GM12878 (cell line): ENCODE measurements at regions not wholly inside any gene's neighbourhood (a gene's known extent, or its start where the extent isn't known, plus 50 kb on each side); places are given as distances from the start of the nearest gene placed in this dataset.

ENCODE experiments used
- ATAC-seq: fragments of 200-7000 bp; cut with Tn5 transposase; 3 replicates; pipeline ENCODE4 v1.9.1; 2020; ENCODE audit warnings: mild to moderate bottlenecking, moderate library complexity
- BruUV-seq: library from RNA; stranded (reverse); fragments of 400-500 nt; replicated peaks from 2 replicates; lab custom pipeline; 2021; lab: Mats Ljungman, UMichigan
- CTCF ChIA-PET: fragments of 300-600 bp; sonication (Branson Sonifier 250); formaldehyde crosslinking; extraction: SDS; loops from one replicate; lab custom pipeline; 2021; ENCODE audit warnings: inconsistent platforms; lab: Yijun Ruan, JAX
- POLR2A ChIA-PET: fragments of 350-600 bp; formaldehyde crosslinking; extraction: SDS; loops from one replicate; lab custom pipeline; 2021; ENCODE audit warnings: inconsistent platforms; lab: Charles Lee
- RAD21 ChIA-PET: fragments of 300-600 bp; sonication (Branson Sonifier 250); formaldehyde crosslinking; loops from one replicate; lab custom pipeline; 2023; ENCODE audit warnings: antibody characterized with exemption; ENCODE audit not compliant: unreplicated experiment; lab: Charles Lee
- SMC1A ChIA-PET: fragments of 300-600 bp; sonication (Branson Sonifier 250); formaldehyde crosslinking; loops from one replicate; lab custom pipeline; 2023; ENCODE audit not compliant: unreplicated experiment, uncharacterized antibody; lab: Charles Lee
- DNase-seq: peaks from one replicate; pipeline ENCODE4 v3.0.0-alpha.2; 2011; ENCODE audit warnings: low read depth, low spot score
- FAIRE-seq: peaks from 3 replicates; lab custom pipeline; 2011; peaks lifted over from hg19 to GRCh38; lab: Jason Lieb, UNC
- H2AFZ ChIP-seq: 2 replicates; pipeline ENCODE4 v1.6.0; 2011; ENCODE audit warnings: low read depth, low read length, control low read depth; ENCODE audit not compliant: control insufficient read depth
- H3K27ac ChIP-seq: 2 replicates; pipeline ENCODE4 v1.5.1; 2011; ENCODE audit warnings: control low read depth; ENCODE audit not compliant: control insufficient read depth, insufficient read depth
- H3K27me3 ChIP-seq, 2 experiments: replicated peaks in 1 of 2; 2 replicates each; pipeline versions ENCODE4 v1.6.0 to v1.6.1; 2011; ENCODE audit warnings: low read length in 1 of 2; ENCODE audit not compliant: control insufficient read depth in 2 of 2, insufficient read depth in 2 of 2
- H3K36me3 ChIP-seq, 2 experiments: 2 replicates each; pipeline ENCODE4 v1.5.1; 2011; ENCODE audit warnings: low read length in 1 of 2; ENCODE audit not compliant: control insufficient read depth in 2 of 2, insufficient read depth in 2 of 2
- H3K4me1 ChIP-seq: 2 replicates; pipeline ENCODE4 v1.6.1; 2011; ENCODE audit warnings: mild to moderate bottlenecking, low read length, moderate library complexity, mixed read lengths; ENCODE audit not compliant: control insufficient read depth, insufficient read depth
- H3K4me2 ChIP-seq: 2 replicates; pipeline ENCODE4 v1.6.0; 2011; ENCODE audit warnings: control low read depth; ENCODE audit not compliant: control insufficient read depth, insufficient read depth
- H3K4me3 ChIP-seq: fragments of 200-600 bp; sonication (generic); 2 replicates; pipeline ENCODE4 v1.5.1; 2016
- H3K79me2 ChIP-seq: 2 replicates; pipeline ENCODE4 v1.6.0; 2011; ENCODE audit warnings: low read length; ENCODE audit not compliant: control insufficient read depth, insufficient read depth
- H3K9ac ChIP-seq: 2 replicates; pipeline ENCODE4 v1.8.0; 2011; ENCODE audit warnings: low read length, control low read depth, mixed read lengths; ENCODE audit not compliant: control insufficient read depth, insufficient read depth
- H3K9me3 ChIP-seq: replicated peaks from 3 replicates; pipeline ENCODE4 v1.5.1; 2011; ENCODE audit warnings: mild to moderate bottlenecking, low read length; ENCODE audit not compliant: control insufficient read depth, insufficient read depth
- H4K20me1 ChIP-seq: 2 replicates; pipeline ENCODE4 v1.6.0; 2011; ENCODE audit not compliant: control insufficient read depth, insufficient read depth
- ASH2L ChIP-seq: fragments of 300-600, 200-600 bp; sonication (generic); IDR thresholded peaks from 2 replicates; pipeline ENCODE4 v1.6.1; 2017; ENCODE audit warnings: low read depth, mild to moderate bottlenecking, borderline replicate concordance
- BACH1 ChIP-seq: fragments of 450-650 bp; IDR thresholded peaks from 2 replicates; pipeline ENCODE4 v1.6.1; 2017; ENCODE audit warnings: mild to moderate bottlenecking, borderline replicate concordance
- CBFB ChIP-seq: IDR thresholded peaks from 2 replicates; pipeline ENCODE4 v1.6.1; 2016; ENCODE audit warnings: antibody characterized with exemption, low read depth
- CREB1 ChIP-seq: IDR thresholded peaks from 2 replicates; pipeline ENCODE4 v1.6.1; 2012; ENCODE audit warnings: low read depth, mild to moderate bottlenecking, inconsistent platforms
- LARP7 ChIP-seq: fragments of 450-650 bp; IDR thresholded peaks from 2 replicates; pipeline ENCODE4 v1.6.1; 2017; ENCODE audit warnings: mild to moderate bottlenecking
- MXI1 ChIP-seq: fragments of 150-350 bp; IDR thresholded peaks from 2 replicates; pipeline ENCODE4 v1.6.1; 2011; ENCODE audit warnings: low read depth, mild to moderate bottlenecking, inconsistent platforms, low read length, improper control_type of control experiment
- RB1 ChIP-seq: fragments of 450-650 bp; formaldehyde crosslinking; IDR thresholded peaks from 2 replicates; pipeline ENCODE4 v1.6.1; 2017; ENCODE audit warnings: mild to moderate bottlenecking, borderline replicate concordance
- SKIL ChIP-seq: fragments of 450-650 bp; IDR thresholded peaks from 2 replicates; pipeline ENCODE4 v1.6.1; 2017; ENCODE audit warnings: mild to moderate bottlenecking, low read depth, inconsistent platforms; ENCODE audit not compliant: poor library complexity, severe bottlenecking
- SREBF1 ChIP-seq: IDR thresholded peaks from 2 replicates; pipeline ENCODE4 v1.6.1; 2012; ENCODE audit warnings: mild to moderate bottlenecking, low read length
- ZNF24 ChIP-seq: fragments of 450-650 bp; IDR thresholded peaks from 2 replicates; pipeline ENCODE4 v1.6.1; 2017; ENCODE audit warnings: antibody characterized with exemption, mild to moderate bottlenecking
- ZNF622 ChIP-seq: fragments of 450-650 bp; IDR thresholded peaks from 2 replicates; pipeline ENCODE4 v1.6.1; 2017; ENCODE audit warnings: mild to moderate bottlenecking, inconsistent platforms
- WGBS: methylation state at CpG from one replicate; pipeline ENCODE4 v1.1.6; 2016; ENCODE audit warnings: low lambda C conversion rate; ENCODE audit not compliant: insufficient replicate concordance, insufficient coverage; ENCODE audit errors: missing lambda C conversion rate; 5-methylcytosine and 5-hydroxymethylcytosine counted together
- in situ Hi-C: fragments of 300-500 bp; cut with MboI; formaldehyde crosslinking; loops from 9 replicates; pipeline ENCODE4 v1.14.3; 2018; ENCODE audit warnings: mixed read lengths
- intact Hi-C: fragments of 100-400 bp; cut with micrococcal nuclease; formaldehyde crosslinking; loops from one replicate; pipeline ENCODE4 v1.14.2; 2022; ENCODE audit not compliant: unreplicated experiment
- TF ChIP-seq, protein P1 (sequence below): IDR thresholded peaks from 2 replicates; pipeline ENCODE4 v1.6.1; 2011; ENCODE audit warnings: borderline replicate concordance, low read depth, mild to moderate bottlenecking, moderate library complexity, mixed read lengths, low read length; ENCODE audit not compliant: insufficient read depth; ENCODE audit errors: extremely low read length
- TF ChIP-seq, protein P2 (sequence below): fragments of 150-350 bp; IDR thresholded peaks from 2 replicates; pipeline ENCODE4 v1.6.1; 2016; ENCODE audit warnings: low read depth, low read length

GRCh38 chr5:106401561-106401960, 1269.2 kb downstream of the EFNA5 start:
- no peaks in the 10 kb centered on the region for H3K4me1 ChIP-seq
- no peak overlapping the region for H3K4me3 ChIP-seq
- H2AFZ ChIP-seq = no peak overlapping the region
- intact Hi-C loops (no loop called here), in situ Hi-C loops (no loop called here)
- no peaks in the 10 kb centered on the region for H3K36me3 ChIP-seq
- SMC1A ChIA-PET = no interaction called here
- no peak overlapping the region for H3K9ac ChIP-seq
- CTCF ChIA-PET = no interaction called here
- H3K9me3 ChIP-seq = no peaks in the 10 kb centered on the region
- no TSS peak for BruUV-seq
- H3K27me3 ChIP-seq = no peaks in the 10 kb centered on the region
- H3K27ac ChIP-seq = no peak overlapping the region
- H3K79me2 ChIP-seq = no peaks in the 10 kb centered on the region
- no peak for ATAC-seq
- POLR2A ChIA-PET = no interaction called here
- no peaks in the 10 kb centered on the region for H4K20me1 ChIP-seq
- H3K4me2 ChIP-seq = no peak overlapping the region
- FAIRE-seq = no peak
- no peak for DNase-seq
- RAD21 ChIA-PET = no interaction called here
- TF ChIP-seq, protein P1, sequence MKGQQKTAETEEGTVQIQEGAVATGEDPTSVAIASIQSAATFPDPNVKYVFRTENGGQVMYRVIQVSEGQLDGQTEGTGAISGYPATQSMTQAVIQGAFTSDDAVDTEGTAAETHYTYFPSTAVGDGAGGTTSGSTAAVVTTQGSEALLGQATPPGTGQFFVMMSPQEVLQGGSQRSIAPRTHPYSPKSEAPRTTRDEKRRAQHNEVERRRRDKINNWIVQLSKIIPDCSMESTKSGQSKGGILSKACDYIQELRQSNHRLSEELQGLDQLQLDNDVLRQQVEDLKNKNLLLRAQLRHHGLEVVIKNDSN = no peak
- TF ChIP-seq CBFB = no peak
- TF ChIP-seq MXI1 = no peak
- no peak for TF ChIP-seq SKIL
- TF ChIP-seq ZNF24 = no peak
- no peak for TF ChIP-seq RB1
- TF ChIP-seq SREBF1 = no peak
- no peak for TF ChIP-seq BACH1
- no peak for TF ChIP-seq LARP7
- TF ChIP-seq, protein P2, sequence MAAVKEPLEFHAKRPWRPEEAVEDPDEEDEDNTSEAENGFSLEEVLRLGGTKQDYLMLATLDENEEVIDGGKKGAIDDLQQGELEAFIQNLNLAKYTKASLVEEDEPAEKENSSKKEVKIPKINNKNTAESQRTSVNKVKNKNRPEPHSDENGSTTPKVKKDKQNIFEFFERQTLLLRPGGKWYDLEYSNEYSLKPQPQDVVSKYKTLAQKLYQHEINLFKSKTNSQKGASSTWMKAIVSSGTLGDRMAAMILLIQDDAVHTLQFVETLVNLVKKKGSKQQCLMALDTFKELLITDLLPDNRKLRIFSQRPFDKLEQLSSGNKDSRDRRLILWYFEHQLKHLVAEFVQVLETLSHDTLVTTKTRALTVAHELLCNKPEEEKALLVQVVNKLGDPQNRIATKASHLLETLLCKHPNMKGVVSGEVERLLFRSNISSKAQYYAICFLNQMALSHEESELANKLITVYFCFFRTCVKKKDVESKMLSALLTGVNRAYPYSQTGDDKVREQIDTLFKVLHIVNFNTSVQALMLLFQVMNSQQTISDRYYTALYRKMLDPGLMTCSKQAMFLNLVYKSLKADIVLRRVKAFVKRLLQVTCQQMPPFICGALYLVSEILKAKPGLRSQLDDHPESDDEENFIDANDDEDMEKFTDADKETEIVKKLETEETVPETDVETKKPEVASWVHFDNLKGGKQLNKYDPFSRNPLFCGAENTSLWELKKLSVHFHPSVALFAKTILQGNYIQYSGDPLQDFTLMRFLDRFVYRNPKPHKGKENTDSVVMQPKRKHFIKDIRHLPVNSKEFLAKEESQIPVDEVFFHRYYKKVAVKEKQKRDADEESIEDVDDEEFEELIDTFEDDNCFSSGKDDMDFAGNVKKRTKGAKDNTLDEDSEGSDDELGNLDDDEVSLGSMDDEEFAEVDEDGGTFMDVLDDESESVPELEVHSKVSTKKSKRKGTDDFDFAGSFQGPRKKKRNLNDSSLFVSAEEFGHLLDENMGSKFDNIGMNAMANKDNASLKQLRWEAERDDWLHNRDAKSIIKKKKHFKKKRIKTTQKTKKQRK = no peak
- TF ChIP-seq ZNF622 = no peak
- TF ChIP-seq ASH2L = no peak
- TF ChIP-seq CREB1 = no peak
- WGBS = 35% methylated on average over 2 of the region's 2 CpGs
